NCI-H446 treated with DMSO at 0.1 percent for 48 hours (cell line): ENCODE measurements at regions not wholly inside any gene's neighbourhood (a gene's known extent, or its start where the extent isn't known, plus 50 kb on each side); places are given as distances from the start of the nearest gene placed in this dataset.
"Not testable (repeated sequence)": the region's sequence is repeated elsewhere in the genome, so short reads cannot be mapped to it uniquely, and the experiment has no call there.

Experiments
- DNase-seq: peaks from one replicate; lab custom pipeline; 2025; lab: John Stamatoyannopoulos, UW

DNA sequence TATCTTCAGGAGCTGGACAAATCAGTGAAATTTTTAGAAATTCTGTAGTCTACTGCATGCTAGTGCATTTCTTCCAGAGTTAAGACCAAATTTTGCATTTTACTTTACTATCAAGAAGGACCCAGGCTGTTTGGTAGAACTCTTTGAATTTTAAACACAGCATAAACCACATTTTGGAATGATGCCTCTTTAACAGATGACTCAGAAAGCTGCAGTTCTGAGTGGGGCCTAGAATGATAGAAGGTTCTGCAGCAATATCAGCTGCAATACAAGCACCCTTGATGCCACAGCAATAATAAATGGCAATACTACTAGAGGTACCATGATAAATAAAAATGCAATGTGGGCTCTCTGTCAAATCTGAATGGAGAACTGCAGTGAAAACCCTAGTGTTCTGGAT, 198.7 kb downstream of the TMA16 start:
- DNase-seq, result no peak

GRCh38 chr4:163693776-163694175, 199.3 kb downstream of the TMA16 start:
- DNase-seq, result no peak

- no peak for DNase-seq
These were observed 199.9 kb downstream of the TMA16 start for GRCh38 chr4:163694385-163694784.

- DNase-seq, result no peak
These were observed 202.6 kb downstream of the TMA16 start for GRCh38 chr4:163697121-163697520.

DNA sequence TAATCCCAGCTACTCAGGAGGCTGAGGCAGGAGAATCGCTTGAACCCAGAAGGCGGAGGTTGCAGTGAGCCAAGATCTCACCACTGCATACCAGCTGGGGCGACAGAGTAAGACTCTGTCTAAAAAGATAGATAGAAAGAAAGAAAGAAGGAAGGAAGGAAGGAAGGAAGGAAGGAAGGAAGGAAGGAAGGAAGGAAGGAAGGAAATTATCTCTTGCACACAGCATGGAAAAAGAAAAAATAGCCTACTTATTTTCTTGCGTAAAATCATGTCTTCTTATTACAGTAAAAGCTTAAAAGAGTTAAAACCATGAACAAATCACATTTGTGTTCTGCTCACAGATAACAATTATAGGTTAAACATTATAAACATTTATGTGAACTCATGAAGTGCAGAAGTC, 205.9 kb downstream of the TMA16 start:
- not testable (repeated sequence) for DNase-seq

DNA sequence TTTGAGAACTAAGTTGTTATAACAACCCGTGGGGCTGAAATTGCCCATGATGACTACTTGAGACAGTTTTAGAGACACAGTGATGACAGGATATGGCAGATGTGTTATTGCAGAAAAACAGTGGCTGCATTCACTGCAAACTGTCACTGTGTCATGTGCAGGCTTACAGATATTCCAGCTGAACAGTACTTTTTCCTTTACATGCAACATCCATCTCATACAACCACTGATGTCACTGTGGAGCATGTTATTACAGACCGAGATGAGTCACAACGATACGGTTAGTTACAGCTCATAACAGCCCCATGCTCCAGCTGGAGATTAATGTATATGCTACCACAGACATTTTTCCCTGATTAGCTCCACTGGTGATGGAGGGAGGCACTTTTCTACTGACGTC, 207.4 kb downstream of the TMA16 start:
- no peak for DNase-seq

DNA sequence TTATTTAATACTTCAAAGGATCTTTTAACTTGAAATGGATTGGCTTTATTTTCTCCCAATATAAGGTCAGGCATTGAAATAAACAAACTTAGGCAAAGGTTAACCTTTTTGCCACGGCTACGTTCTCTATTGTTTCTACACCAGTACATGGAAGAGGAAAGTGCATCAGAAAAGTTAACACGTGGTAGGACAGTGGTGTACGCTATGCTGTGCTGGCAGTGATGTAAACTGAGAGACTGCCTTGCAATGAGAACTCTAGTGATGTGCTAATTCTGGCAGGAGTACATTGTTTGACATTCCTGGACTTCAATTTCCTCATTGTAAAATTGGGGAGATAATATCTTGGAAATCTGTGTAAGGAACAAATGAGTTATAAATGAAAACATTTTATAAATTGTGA, 208.2 kb downstream of the TMA16 start:
- DNase-seq, result no peak

- no peak for DNase-seq
These were observed 208.8 kb downstream of the TMA16 start for GRCh38 chr4:163703251-163703650.

DNA sequence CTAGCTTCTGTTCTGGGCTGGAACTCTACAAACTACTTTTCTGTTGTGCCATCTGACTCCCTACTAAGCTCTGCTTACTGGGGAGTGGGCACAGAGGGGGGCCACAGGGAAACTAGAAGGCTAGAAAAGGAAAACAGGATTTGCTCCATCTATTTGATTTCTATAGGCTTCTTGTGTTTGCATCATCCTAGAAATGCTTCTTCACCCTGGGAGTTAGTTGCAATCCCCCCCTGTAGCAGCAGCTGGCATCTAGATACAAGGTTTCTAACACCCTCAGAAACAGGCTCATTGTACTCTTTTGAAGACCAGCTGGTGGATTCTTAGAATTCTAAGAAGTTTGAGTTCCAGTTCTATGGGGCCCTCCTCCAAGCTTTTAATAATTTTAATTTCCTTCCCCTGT, 213.4 kb downstream of the TMA16 start:
- DNase-seq, result no peak

DNA sequence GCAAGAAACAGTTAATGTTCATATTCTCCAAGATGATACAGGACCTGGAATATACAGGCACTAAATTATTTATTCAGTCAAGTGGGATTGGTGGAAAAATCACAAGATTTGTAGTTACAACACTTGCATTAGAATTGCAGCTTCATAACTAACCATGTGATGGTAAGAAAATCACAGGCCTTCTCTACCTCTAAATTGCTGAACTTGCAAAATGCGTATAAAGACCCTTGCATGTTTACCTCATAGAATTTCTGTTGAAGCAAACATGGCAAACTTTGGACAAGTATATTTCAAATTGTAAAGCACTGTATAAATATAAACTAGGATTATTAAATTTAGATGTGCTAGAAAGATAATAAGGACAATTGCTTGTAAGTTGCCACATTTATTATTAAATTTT, 215.1 kb downstream of the TMA16 start:
- no peak for DNase-seq

DNA sequence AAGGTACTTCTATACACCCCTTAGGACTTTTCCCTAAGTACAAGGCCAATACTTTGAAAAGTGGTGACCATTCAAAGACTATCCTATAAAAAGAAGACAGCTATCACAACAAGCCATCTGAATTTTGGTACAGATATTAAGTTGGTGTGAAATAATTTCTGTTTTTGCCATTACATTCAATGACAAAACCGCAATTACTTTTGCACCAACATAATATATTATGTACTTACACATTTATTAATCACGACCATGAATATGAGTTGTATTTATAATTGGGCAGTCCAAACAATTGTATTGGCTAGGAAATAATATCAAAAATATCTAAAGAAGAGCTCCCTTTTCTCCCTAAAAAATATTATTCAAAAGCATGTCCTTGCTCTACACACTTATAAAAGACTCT, 215.7 kb downstream of the TMA16 start:
- DNase-seq, result no peak

DNA sequence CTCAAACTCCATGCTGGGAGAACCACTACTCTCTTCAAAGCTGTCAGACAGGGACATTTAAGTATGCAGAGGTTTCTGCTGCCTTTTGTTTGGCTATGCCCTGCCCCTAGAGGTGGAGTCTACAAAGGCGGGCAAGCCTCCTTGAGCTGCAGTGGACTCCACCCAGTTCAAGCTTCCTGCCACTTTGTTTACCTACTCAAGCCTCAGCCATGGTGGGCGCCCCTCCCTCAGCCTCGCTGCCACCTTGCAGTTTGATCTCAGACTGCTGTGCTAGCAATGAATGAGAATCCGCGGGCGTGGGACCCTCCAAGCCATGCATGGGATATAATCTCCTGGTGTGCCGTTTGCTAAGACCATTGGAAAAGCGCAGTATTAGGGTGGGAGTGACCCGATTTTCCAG, 230.0 kb downstream of the TMA16 start:
- DNase-seq, result not testable (repeated sequence)

GRCh38 chr4:163726641-163727040, 232.2 kb downstream of the TMA16 start:
- no peak for DNase-seq

DNA sequence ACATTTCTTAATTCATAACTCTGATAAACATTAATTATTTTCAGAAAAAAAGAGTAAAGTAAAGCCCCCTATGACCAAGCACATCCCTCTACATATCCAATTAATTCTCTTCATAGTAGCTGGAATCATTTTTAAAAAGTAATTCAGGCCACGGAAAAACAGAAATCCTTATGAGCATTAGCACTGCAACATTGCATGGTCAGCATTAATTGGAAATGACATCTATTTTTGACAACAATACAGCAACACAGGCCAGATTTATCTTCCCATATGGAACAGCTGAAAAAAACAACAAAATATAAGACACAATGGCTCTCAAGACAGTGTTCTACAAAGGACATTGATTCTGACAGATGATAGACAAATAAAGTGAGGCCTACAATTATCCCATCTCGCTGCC, 236.6 kb downstream of the TMA16 start:
- no peak for DNase-seq

DNA sequence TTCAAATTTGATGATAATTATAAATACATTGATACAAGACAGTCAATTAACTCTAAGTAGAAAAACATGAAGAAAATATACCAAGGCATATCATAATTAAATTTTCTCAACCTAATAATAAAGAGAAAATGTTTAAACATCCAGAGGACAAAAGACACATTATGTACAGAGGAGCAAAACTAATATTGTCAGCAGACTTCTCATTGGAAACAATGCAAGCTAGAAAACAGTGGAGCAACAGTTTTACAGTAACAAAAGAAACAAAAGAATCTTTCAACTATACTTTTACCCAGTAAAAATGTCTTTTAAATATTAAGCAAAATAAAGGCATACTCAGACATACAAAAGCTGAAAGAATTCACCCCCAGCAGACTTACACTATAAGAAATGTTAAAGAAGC, 238.0 kb downstream of the TMA16 start:
- no peak for DNase-seq

GRCh38 chr4:163736876-163737275, 242.4 kb downstream of the TMA16 start:
- no peak for DNase-seq

DNA sequence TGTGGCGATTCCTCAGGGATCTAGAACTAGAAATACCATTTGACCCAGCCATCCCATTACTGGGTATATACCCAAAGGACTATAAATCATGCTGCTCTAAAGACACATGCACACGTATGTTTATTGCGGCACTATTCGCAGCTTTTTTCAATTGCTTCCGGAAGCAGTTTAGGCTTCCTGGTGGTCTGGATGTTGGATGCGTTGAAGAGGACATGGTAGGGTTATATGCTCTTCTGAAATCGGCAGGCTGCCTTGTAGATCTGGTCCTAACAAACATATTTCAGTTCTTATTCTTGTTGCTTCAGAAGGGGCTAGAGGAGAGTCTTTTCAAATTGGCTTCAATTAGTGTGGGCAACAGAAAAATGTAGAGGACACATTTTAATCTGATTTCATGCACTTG, 243.4 kb downstream of the TMA16 start:
- not testable (repeated sequence) for DNase-seq

- DNase-seq, result no peak
These were observed 244.0 kb downstream of the TMA16 start for GRCh38 chr4:163738521-163738920.

GRCh38 chr4:163744861-163745260, 250.4 kb downstream of the TMA16 start:
- DNase-seq, result no peak

GRCh38 chr4:163747293-163747692, 252.8 kb downstream of the TMA16 start:
- DNase-seq, result no peak

- DNase-seq, result no peak
These were observed 253.4 kb downstream of the TMA16 start for GRCh38 chr4:163747886-163748285.

DNA sequence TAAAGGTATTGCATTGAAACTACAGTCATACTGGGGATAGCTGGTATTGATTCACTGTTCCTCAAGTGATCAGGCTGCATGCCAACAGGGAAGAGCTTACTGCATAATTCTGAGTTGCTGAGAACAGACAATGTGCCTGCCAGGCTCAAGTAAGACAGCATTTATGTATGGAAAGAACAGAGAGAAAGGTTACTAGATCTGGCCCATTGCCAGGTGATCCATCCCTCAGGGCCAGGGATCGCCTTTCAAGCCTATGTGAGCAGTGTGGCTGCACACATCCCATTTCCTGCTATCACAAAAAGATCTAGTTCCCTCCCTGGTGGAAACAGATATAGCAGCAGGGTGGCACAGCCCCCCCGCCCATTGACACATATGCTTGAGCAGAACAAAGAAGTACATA, 254.0 kb downstream of the TMA16 start:
- no peak for DNase-seq

DNA sequence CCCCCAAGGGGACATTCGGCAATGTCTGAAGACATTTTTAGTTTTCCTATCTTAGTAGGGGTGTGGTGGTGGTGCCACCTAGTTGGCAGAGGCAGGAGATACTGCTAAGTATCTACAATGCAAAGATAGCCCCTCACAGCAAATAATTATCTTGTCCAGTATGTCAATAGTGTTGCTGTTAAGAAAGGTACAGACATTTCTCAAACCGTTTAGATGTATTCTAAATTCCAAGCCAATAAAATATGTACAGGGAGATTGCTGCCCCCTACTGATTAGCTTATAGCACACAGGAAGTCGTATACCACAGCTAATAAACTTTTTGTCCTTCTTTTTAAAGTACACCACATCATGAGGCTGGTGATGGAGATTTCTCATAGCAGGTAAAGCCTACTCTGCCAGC, 260.5 kb downstream of the TMA16 start:
- DNase-seq, result no peak

GRCh38 chr4:163757219-163757618, 262.7 kb downstream of the TMA16 start:
- no peak for DNase-seq

DNA sequence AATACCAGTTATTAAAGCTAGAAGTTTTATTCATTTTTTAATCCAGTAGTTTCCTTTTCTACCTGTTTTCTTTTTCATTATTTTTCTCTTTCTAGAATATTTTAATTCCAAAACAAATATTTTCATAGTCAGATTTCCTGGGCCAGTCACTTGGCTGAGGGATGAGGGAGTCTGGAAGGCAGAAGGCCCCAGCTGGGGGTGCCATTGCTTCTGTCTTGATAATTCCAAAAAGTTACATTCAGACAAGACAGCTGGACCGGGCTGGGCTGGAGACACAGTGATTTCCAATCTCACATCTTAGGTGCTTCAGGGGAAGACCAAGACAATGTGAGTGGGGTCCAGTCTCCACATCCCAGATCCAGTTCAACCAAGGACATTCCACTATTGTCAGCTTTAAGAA, 263.5 kb downstream of the TMA16 start:
- no peak for DNase-seq
